DMS153 treated with DMSO at 0.1 percent for 48 hours (cell line): ENCODE measurements at regions not wholly inside any gene's neighbourhood (a gene's known extent, or its start where the extent isn't known, plus 50 kb on each side); places are given as distances from the start of the nearest gene placed in this dataset.
"Not testable (repeated sequence)": the region's sequence is repeated elsewhere in the genome, so short reads cannot be mapped to it uniquely, and the experiment has no call there.

Experiments
- DNase-seq: peaks from one replicate; lab custom pipeline; 2025; ENCODE audit not compliant: unreplicated experiment; lab: John Stamatoyannopoulos, UW

DNA sequence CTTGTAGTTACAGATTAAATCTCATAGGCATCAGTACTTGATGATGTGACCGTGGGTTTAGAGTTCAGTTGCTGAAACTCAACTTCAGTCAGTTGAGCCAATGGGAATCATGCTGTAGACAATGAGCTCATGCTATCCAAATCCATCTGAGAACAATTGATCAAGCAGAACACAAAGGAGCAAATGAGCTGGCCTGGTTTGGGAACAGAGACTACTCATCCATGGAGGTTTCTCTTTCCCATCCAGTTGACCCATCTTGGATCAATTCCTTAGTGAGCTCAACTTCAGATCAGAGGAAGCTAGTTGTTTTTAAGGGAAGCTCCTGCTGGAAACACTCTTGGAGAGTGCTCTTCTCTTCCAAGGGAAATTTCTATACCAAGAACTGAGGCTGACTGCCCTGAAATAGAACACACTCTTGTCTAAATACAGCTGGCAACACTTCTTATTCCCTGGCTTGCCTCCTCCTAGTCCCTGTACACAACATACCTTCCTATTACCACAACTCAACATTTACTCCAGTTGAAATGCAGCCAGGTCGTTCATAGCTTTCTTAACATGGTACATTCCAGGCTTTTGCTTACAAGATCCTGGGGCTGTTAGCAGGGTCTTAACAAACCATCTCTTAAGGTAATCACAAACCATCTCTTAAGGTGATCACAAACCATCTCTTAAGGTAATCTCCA lies 203.9 kb upstream of the PRDM1 start:
- no peak for DNase-seq

DNA sequence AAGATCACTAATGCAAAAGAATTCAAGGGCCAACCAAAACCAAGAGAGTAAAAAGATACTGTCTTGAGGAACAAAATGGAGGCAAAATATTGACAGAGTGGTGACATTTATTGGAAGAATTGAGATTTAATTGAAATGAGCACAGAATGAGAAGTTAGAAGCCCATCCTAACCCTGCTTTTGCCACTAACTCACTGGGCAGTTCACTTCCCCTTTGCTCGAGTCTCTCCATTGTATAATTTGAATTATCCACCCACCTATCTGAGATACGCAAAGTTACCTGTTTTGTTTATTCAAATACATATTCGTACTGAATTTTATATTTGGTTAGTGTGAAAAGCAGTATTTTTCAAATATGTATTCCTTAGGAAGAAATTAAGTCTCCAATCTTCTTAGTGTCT lies 204.5 kb upstream of the PRDM1 start:
- DNase-seq, result no peak

DNA sequence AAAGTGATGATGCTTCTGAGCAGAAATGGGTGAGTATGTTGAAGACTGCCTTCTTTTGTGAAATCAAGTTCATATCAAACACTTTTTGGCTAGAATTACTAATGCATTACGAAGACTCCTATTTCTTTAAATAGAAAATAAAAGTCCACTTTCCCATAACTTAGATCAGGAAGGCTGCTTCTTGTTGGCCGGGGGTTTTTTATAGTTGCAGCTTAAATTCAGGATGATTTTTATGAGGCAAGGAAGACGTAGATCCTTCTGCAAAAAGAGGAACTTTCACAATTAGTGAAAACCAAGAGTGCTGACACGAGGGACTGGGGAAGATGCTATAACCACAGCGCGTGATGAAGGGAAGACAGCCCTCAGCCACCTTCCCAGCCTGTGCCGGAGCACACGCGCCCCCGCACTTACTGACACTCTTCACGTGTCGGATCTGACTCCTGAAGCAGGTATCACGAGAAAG lies 206.1 kb upstream of the PRDM1 start:
- DNase-seq, result no peak

DNA sequence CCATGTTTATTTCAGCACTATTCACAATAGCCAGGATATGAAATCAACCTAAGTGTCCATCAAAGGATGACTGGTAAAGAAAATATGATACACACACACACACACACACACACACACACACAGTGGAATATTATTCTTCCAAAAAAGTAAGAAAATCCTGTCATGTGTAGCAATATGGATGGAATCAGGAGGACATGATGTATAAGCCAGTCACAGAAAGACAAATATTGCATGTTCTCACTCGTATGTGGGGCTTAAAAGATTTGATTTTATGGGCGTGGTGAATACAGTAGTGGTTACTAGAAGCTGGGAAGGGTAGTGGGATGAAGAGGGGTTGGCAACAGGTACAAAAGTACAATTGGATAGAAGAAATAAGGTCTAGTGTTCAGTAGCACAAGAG lies 207.0 kb upstream of the PRDM1 start:
- no peak for DNase-seq

DNA sequence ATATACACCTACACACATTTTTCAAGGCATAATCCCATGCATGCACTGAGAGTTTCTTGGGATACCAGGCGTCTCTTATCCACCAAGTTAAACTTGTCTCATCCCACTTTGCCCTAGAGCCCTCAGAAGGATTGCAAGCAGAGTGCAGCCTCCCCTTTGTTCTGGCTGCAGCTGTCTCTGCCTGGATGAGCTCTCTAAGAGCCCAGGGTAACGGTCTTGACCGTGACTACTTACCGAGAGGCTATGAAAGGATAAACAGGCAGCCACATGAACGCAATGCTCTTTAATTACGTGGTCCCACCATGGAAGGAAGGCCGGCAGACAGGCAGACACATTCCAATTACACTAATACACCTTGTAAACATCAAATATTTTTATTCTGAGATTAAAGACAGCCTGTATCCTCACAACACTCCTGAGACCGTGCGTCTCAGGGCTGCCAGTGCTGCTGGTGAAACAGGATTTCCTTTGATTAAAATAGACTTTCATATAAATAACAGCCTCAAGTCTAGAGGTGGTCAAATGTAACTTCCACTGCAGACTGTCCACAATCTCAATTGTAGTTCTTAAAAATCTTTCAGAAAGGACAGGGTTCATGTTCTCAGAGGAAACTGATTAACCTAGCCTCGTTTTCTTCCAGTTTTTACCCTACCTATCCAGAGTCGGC lies 210.0 kb upstream of the PRDM1 start:
- no peak for DNase-seq

DNA sequence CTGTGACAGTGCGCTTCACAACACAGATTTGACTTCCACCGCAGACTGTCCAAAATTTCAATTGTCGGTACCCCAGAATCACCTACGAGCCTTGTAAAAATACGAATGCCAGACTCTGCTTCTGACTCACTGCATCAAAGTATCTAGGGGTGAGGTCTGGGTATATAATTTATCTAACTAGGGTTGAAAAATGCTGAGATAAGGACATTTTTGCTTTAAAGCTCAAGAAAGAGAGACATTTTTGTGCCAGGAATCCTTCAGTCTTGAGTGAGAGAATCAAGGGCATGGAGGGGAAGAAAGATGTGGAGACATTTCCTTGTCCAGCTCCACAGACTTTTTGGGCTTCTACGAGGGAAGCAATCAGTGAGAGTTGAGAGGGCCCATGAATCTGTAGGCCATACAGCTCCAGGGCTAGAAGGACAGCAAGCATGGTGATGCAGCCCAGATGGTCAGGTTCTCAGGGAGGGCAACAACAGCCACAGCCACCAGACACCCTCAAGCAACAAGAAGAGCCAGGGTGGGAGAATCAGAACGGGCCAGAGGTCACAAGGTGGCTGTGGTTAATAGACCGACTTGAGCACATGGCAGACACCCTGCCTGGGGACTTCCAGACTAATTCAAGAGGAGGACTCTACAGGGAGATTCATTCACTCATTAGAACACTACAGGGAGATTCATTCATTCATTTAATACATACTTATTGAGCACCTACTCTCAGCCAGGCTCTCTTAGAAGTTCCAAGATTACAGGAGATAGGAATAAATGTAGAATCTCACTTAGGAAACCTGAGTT lies 211.1 kb upstream of the PRDM1 start:
- no peak for DNase-seq

DNA sequence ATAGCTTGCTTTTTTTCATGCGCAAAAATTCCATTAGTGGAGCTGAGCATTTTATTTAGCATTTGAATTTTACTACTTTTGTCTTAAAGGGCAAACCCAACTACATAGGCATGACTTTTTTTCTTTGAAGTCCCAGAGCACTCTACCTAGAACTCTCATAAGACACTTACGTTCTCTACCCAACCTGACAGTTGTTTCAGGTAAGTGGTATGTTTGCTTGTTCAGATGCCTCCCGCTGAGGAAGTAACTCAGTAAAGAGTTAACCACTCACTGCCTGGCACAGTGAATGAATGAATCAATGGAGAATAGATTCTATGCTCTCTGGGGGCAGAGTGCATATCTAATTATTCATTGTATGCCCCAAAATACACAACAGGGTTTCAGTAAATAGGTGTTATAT lies 212.3 kb upstream of the PRDM1 start:
- no peak for DNase-seq

DNA sequence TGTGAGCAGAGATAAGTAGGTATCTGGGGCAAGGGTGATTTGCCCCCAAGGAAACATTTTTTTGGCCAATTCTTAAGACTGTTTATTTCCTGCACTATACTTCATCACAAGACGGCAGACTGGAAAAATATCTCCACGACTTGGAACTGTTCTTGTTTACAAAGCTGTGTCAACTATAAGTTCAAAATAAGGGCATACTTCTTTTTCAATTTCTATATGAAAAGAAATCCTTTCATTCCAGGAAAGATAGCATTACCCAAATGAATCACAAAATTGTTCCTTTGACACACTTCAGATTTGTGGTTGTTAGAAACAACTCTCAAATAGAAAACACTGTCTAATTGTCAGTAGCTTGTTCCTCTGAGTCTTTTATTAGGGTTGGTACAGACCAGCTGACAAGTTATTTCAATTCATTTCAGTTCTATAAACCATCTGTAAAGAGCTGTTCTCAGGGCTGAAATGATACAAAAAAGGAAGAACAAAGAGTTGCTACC lies 212.9 kb upstream of the PRDM1 start:
- no peak for DNase-seq

DNA sequence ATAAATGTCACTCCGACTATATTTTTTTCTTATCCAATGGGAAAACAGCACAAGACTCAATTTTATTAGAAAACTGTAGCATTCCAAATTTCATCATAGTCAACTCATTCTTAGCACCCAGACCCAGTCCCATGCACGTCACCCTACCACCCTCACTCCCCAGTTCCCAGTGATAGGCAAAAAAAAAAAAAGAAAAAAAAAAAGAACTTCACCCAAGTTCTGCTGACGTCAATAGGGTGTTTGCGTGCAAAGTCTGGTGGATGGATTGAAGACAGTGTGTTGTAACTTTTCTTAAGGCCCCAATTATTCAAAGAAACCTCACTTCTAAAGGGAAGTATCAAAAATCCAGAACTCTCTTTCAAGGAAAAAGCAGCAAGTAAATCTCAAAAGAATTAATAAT lies 213.9 kb upstream of the PRDM1 start:
- DNase-seq, result no peak

DNA sequence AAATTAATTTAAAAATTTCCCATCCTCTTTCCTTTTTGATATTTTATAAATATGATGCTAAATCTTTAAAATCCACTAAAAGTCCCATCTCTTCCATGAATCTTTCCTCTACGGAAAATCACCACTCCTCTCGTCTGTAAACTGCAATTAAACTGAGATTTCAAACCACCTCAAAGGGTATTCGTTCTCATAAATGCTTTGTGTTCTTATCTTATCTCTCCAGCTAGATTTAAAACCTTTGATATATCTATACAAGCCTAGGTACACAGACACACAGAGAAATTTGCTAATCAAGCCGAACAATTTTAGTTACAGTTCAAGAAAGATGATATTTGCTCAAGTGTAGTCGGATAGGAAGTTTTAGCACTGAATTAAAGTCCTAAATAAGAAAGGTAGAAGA lies 214.6 kb upstream of the PRDM1 start:
- DNase-seq, result no peak

DNA sequence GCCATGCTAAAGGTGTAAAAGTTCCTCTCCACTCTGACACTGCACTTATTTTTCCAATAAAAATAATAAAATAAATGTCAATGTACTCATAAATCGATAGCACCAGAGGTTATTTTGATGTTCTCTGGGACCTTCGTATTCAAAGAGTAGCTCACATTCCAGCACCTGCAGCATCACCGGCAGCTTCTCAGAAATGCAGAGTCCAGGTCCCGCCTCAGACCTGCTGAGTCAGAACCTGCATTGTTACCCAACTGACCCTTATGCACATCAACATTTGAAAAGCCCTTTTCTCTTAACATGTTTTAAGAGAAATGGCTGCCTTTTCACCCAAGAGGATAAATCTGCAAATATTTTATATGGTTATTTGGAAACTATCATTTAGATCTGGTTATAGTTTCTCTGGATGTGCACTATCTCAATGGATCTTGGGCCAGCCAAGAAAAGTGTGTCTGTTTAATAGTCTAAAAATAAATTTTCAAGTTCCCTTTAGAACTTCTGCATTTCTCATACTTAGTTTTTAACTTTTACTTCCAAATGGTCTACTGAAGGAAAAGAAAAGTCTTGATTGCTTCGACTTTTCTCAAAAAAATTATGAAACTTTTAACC lies 216.2 kb upstream of the PRDM1 start:
- no peak for DNase-seq

DNA sequence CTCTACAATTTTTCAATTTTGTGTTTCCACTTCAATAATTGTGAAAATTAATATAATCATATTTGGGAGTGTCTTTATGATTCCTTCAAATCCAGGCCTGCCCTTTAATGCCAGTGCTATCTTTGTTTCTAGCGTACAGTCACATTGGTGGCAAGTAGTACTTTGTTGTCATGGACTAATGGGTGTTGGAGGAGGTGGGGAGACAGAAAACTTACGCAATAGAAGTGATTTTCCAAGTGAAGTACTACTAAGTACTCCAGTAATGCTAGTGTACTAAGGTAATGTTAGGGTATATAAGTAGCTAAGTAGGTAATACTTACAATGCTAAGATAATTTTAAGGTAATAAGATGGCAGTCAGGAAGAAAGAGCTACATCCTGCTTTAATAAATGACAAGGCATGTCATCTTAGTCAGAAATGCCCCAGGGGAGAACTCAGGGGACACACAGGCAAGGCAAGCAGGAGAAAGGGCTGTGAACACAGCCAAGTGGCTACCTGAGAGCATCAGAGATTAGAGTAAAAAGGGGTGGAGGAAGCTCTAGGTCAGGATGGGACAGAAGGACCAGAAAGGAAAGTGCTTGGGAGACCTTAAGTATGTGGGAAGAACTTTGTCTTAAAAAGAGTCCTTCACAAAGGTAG lies 217.2 kb upstream of the PRDM1 start:
- no peak for DNase-seq

DNA sequence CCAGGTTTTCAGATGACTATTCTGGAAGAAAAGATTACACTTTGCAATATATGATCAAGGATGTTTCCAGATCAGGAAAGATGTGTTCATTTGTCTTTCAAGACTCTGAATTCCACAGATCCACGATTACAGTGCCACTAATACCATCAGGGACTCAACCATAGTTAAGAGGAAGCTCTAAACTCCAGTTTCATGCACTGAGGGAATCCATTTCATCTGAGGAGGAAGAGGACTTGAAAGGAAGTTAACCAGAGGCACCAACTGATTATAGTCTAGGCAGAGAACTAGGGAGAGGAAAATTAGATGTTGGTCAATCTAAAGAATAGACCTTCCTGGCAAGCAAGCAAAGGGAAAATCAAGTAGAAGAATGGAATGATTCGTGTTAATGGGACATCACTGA lies 218.3 kb upstream of the PRDM1 start:
- DNase-seq, result no peak

DNA sequence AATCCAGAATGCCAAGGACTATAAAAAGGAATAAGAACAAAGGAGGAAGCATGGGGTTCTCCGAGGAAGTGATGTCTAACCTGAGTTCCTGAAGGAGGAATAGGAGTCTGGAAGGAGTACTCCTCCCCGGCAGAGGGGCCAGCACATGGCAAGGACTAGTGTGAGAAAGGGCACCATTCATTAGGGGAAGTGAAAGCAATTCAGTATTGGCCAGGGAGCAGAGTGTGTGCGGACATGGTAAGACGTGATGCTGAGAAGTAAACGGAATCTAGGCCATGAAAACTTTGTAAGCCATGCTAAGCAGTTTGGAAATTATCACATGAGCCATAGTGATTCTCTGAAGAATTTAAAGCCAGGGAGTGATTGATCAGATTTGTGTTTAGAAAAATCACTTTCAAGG lies 218.9 kb upstream of the PRDM1 start:
- no peak for DNase-seq

DNA sequence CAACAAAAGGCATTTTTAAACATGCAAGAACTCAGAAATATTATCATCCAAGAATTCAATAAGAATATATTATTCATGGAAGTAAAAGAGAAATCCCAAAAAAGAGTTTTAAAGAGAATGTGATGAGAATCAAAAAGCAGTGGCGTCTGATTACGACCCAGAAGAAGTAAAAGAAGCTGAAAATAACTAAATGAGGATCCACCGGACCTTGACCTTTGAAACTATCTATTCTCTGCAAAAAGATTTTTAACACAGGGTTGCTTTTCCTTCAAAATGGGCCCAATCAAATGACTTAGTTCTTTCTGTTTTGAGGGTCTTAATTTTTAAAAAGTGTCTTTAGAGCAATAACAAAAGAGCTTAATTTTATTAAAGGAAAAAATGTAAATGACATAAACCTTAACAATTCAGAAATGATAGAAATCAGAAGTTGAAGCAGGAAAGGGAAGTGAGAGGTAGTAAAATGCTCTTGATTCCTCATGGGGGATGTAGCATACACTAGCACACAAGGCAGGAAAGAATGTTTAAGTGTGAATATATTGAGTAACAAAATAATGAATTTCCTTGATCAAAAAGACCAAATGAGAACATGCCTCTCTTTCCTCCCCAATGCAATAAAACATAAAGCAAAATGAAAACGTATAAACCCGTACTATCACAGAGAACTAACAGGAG lies 223.1 kb upstream of the PRDM1 start:
- no peak for DNase-seq

DNA sequence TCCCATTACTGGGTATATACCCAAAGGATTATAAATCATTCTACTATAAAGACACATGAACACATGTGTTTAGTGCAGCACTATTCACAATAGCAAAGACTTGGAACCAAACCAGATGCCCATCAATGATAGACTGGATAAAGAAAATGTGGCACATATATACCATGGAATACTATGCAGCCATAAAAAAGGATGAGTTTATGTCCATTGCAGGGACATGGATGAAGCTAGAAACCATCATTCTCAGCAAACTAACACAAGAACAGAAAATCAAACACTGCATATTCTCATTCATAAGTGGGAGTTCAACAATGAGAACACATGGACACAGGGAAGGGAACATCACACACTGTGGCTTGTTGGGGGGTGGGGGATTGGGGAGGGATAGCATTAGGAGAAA lies 225.2 kb upstream of the PRDM1 start:
- DNase-seq, result not testable (repeated sequence)

DNA sequence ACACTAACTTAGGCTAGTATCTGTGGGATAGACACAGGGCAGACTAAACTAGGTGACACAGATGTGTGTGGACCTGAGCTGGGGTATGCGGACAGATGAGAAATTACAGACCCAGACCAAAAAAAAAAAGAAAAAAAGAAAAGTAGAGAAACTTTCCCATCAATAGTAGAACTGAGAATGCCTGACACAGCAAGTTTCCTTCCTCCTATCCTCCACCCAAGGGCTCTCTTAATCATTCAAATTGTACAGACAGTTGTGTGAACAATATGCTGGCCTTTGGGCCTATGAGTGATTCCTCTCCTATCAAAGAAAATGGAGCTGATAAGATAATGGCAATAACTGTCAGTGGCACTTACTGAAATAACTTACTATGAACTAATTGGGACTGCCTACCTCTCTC lies 226.7 kb upstream of the PRDM1 start:
- no peak for DNase-seq

DNA sequence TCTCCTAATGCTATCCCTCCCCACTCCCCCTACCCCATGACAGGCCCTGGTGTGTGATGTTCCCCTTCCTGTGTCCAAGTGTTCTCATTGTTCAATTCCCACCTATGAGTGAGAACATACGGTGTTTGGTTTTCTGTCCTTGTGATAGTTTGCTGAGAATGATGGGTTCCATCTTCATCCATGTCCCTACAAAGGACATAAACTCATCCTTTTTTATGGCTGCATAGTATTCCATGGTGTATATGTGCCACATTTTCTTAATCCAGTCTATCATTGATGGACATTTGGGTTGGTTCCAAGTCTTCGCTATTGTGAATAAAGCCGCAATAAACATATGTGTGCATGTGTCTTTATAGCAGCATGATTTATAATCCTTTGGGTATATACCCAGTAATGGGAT lies 227.5 kb upstream of the PRDM1 start:
- not testable (repeated sequence) for DNase-seq

DNA sequence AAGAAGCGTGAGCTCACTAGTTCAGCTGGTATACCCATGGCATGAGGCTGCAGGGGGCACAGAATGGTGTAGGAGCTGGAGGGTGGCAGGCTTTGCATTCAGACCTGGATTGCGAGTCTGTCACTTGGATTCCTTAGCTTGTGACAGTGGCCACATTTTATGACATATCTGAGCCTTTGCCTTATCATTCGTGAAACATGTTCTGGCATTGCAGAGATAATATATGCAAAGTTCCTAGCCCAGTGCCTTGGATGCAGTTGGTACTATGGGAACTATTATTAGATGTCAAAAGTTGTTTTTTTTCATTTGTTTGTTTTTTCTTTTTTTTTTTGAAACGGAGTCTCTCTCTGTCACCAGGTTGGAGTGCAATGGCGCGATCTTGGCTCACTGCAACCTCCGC lies 230.7 kb upstream of the PRDM1 start:
- DNase-seq, result no peak

DNA sequence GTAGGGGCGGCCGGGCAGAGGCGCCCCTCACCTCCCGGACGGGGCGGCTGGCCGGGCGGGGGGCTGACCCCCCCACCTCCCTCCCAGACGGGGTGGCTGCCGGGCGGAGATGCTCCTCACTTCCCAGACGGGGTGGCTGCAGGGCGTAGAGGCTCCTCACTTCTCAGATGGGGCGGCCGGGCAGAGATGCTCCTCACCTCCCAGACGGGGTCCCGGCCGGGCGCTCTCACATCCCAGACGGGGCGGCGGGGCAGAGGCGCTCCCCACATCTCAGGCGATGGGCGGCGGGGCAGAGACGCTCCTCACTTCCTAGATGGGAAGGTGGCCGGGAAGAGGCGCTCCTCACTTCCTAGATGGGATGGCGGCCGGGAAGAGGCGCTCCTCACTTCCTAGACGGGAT lies 232.2 kb upstream of the PRDM1 start:
- DNase-seq, result not testable (repeated sequence)

DNA sequence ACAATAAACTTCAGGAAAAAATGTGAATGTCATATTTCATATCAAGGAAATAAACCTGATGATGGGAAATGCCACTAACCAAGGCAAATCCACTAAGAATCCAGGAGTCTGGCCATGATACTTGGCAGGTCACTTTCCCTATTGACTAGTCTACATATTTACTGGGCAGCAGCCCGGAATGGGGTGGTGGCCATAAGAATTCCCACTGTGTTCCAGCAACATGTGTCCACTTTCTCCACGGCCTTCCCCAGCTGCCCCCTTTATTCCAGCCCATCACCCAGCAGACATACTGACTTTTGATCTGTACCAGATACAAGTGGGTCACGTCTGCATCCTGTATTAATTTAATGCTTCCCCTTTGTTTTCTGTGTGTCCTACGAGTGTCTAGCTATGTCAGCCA lies 234.5 kb upstream of the PRDM1 start:
- DNase-seq, result no peak
